AG04450 (cell line): ENCODE measurements at regions not wholly inside any gene's neighbourhood (a gene's known extent, or its start where the extent isn't known, plus 50 kb on each side); places are given as distances from the start of the nearest gene placed in this dataset.

Source experiments
- CTCF ChIA-PET: fragments of 300-600, 350-600 bp; formaldehyde crosslinking; extraction: SDS; loops from one replicate; lab custom pipeline; 2022; ENCODE audit warnings: antibody characterized with exemption, inconsistent platforms; lab: Charles Lee
- POLR2A ChIA-PET: fragments of 350-600 bp; formaldehyde crosslinking; extraction: SDS; loops from one replicate; lab custom pipeline; 2021; ENCODE audit warnings: antibody characterized with exemption, inconsistent platforms; lab: Yijun Ruan, JAX
- DNase-seq: peaks from one replicate; pipeline ENCODE4 v3.0.0-alpha.2; 2011; ENCODE audit warnings: low read depth, low spot score
- H3K27ac ChIP-seq: one replicate; pipeline ENCODE4 v1.5.1; 2012; ENCODE audit warnings: low read depth, low read length, control low read depth
- H3K27me3 ChIP-seq: one replicate; pipeline ENCODE4 v1.6.0; 2012; ENCODE audit warnings: low read length; ENCODE audit not compliant: control insufficient read depth, insufficient read depth
- H3K4me3 ChIP-seq: 2 replicates; pipeline ENCODE4 v1.5.1; 2011; ENCODE audit warnings: mild to moderate bottlenecking, low read depth, low read length, control low read depth
- H3K9me3 ChIP-seq: 2 replicates; pipeline ENCODE4 v1.5.1; 2012; ENCODE audit warnings: low read length; ENCODE audit not compliant: control insufficient read depth, insufficient read depth
- TF ChIP-seq, protein P1 (sequence below): IDR thresholded peaks from 2 replicates; pipeline ENCODE4 v1.5.1; 2011; ENCODE audit warnings: low read depth, low read length, control low read depth, inconsistent platforms

DNA sequence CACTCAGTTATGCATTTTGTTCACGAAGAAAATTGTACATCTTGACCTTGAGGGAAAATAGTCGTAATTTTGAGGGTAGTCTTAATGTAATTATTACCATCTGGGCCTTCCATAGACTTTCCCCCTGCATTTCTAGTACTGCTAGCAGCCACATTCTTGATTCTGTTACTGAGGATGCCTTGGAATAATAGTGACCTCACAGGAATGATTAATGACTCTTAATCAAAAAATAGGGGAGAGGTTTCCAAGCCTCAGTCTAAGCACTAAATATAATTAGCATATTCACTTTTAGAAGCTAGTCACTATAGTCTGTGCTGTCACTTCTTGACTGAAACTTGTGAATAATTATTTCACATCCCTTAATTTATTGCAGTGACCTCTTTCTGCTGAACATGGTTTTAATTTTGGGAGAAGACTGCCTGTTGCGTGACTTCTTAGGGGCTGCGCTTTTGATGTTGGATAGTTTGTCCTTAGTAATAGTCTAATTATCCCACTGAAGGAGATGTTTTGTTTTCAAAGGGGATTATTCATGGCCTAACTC is 400.5 kb downstream of the ADAMTS20 start:
- DNase-seq, result no peak
- H3K27ac ChIP-seq, result no peak overlapping the region

DNA sequence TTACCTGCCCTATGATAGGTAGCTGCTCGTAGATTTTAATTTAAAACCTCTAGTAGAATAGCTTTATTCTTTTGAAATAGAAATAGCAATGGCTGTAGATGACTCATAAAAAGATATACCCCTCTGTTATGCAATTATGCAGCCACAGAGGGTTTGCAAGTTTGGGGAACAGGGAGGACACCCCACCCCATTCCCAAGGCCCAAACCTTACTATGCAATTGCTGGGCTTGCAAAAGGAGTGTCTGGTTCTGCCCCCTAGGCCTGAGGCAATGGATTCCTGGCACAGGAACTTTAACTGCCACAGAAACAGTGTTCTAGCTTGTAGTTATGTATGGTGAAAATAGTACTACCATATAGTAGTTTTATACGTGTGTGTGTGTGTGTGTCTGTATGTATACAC is 403.3 kb downstream of the ADAMTS20 start:
- POLR2A ChIA-PET, result no interaction called here
- Histone ChIP-seq H3K27me3 (no peaks in the 10 kb centered on the region), H3K9me3 (no peaks in the 10 kb centered on the region), H3K4me3 (no peak overlapping the region), H3K27ac (no peak overlapping the region)
- no peak for DNase-seq
- TF ChIP-seq, protein P1, sequence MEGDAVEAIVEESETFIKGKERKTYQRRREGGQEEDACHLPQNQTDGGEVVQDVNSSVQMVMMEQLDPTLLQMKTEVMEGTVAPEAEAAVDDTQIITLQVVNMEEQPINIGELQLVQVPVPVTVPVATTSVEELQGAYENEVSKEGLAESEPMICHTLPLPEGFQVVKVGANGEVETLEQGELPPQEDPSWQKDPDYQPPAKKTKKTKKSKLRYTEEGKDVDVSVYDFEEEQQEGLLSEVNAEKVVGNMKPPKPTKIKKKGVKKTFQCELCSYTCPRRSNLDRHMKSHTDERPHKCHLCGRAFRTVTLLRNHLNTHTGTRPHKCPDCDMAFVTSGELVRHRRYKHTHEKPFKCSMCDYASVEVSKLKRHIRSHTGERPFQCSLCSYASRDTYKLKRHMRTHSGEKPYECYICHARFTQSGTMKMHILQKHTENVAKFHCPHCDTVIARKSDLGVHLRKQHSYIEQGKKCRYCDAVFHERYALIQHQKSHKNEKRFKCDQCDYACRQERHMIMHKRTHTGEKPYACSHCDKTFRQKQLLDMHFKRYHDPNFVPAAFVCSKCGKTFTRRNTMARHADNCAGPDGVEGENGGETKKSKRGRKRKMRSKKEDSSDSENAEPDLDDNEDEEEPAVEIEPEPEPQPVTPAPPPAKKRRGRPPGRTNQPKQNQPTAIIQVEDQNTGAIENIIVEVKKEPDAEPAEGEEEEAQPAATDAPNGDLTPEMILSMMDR, result no peak
- CTCF ChIA-PET, result interaction anchor here (0.6 to 1.5 kb wide), 2 partner anchors 24 to 666 kb away, joined by 3 to 4 read pairs; no protein-coding TSS in a partner anchor

More for the DNA sequence above, 400.5 kb downstream of the ADAMTS20 start:
- Histone ChIP-seq H3K27me3 (no peaks in the 10 kb centered on the region), H3K4me3 (no peak overlapping the region), H3K9me3 (no peaks in the 10 kb centered on the region)
- ChIA-PET POLR2A (interaction anchor here (0.7 kb wide), 1 partner anchor 523 kb away, joined by 8 read pairs; no protein-coding TSS in a partner anchor), CTCF (no interaction called here)
- TF ChIP-seq, protein P1, result no peak

DNA sequence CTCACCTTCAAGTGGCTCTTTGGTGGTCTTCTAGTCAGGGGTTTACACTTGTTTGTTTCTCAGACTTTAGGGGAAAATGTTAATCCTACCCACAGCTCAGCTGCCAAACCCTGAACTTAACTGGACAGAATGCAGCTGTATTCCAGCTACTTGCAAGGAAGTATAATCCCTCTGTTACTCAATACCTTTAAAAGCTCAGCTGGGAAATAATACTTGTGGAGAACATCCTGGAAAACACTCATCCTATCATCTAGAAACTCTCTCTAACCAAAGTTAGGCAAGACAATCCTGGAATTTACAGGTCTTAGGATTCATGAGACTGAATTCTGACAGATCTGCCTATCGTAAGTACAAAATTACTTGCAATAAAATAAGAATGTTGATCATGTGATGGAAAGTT is 404.1 kb downstream of the ADAMTS20 start:
- Histone ChIP-seq H3K27me3 (no peaks in the 10 kb centered on the region), H3K4me3 (no peak overlapping the region), H3K9me3 (no peaks in the 10 kb centered on the region), H3K27ac (no peak overlapping the region)
- ChIA-PET CTCF (interaction anchor here (0.6 to 1.5 kb wide), 2 partner anchors 23 to 666 kb away, joined by 3 to 4 read pairs; no protein-coding TSS in a partner anchor), POLR2A (no interaction called here)
- TF ChIP-seq, protein P1, result no peak
- no peak for DNase-seq

DNA sequence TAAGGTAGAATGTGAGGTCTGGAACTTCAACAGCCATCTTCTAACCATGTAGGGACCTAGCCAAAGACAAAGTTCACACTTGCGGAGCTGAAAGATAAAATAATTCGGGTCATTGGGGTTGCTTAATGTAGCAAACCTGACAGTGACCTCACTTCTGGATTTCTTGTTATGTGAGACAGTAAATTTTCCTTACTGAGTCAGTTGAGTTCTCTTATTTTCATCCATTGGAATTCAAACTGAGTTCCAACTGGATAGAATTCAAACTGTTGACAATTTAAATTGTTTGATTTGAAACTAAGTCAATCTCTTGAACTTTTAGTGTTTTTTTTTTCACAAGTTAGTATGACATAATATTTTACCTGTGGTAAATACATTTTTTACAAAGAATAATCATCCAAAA is 406.5 kb downstream of the ADAMTS20 start:
- Histone ChIP-seq H3K27me3 (no peaks in the 10 kb centered on the region), H3K27ac (no peak overlapping the region), H3K9me3 (no peaks in the 10 kb centered on the region), H3K4me3 (no peak overlapping the region)
- ChIA-PET CTCF (no interaction called here), POLR2A (no interaction called here)
- DNase-seq, result no peak
- TF ChIP-seq, protein P1, result no peak

DNA sequence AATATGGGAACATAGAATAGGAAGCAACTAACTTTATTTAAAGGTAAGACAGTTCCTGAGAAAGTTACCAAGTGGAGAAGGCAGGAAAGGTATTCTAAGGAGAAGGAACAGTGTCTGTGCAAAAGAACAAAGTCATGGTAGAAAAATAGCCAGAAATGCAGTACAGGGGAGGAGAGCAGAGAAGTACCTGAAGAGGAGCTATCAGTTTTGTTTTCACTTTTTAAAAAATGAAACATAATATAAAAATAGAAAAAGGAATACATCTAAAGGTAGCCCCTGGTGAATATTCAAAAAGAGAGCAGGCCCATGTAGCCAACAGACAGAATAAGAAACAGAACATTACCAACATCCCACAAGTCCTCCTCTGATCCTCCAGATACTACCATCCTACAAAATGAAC is 408.7 kb downstream of the ADAMTS20 start:
- POLR2A ChIA-PET, result no interaction called here
- CTCF ChIA-PET, result interaction anchor here (0.7 kb wide), 1 partner anchor 552 kb away, joined by 3 read pairs; no protein-coding TSS in a partner anchor
- TF ChIP-seq, protein P1, result no peak

More for the DNA sequence above, 408.7 kb downstream of the ADAMTS20 start:
- no peak overlapping the region for H3K27ac ChIP-seq
- H3K4me3 ChIP-seq, result no peak overlapping the region
- no peaks in the 10 kb centered on the region for H3K27me3 ChIP-seq
- no peak for DNase-seq
- H3K9me3 ChIP-seq, result no peaks in the 10 kb centered on the region; the same call in 1 of the 2 replicates
